Neutrophil (primary cell): ENCODE measurements at regions not wholly inside any gene's neighbourhood (a gene's known extent, or its start where the extent isn't known, plus 50 kb on each side); places are given as distances from the start of the nearest gene placed in this dataset.

ENCODE experiments used
- H3K27ac ChIP-seq: fragments of 200-600 bp; sonication (generic); 2 replicates; pipeline ENCODE4 v1.5.1; 2016; ENCODE audit warnings: mild to moderate bottlenecking, moderate library complexity
- H3K27me3 ChIP-seq: fragments of 200-600 bp; sonication (generic); 2 replicates; pipeline ENCODE4 v1.6.0; 2016; ENCODE audit warnings: mild to moderate bottlenecking
- H3K36me3 ChIP-seq: fragments of 200-600 bp; sonication (generic); 2 replicates; pipeline ENCODE4 v1.5.1; 2017
- H3K4me1 ChIP-seq, 2 experiments: fragments of 200-600 bp in 1 of 2; sonication (generic) in 1 of 2; 1 replicate in 1 of 2; 2 replicates in 1 of 2; pipeline versions ENCODE4 v1.5.1 to v1.6.1; 2013 to 2016; ENCODE audit warnings: low read depth in 1 of 2, low read length in 1 of 2, mild to moderate bottlenecking in 1 of 2, moderate library complexity in 1 of 2; ENCODE audit not compliant: control insufficient read depth in 1 of 2, insufficient read depth in 1 of 2
- H3K4me3 ChIP-seq, 2 experiments: fragments of 200-600 bp in 1 of 2; sonication (generic) in 1 of 2; 1 replicate in 1 of 2; 2 replicates in 1 of 2; pipeline ENCODE4 v1.5.1; 2013 to 2016; ENCODE audit warnings: low read depth in 1 of 2, low read length in 1 of 2, mild to moderate bottlenecking in 1 of 2, moderate library complexity in 1 of 2
- H3K9me3 ChIP-seq: fragments of 200-600 bp; sonication (generic); 2 replicates; pipeline ENCODE4 v1.5.1; 2016
- TF ChIP-seq, protein P1 (sequence below): fragments of 200-600 bp; sonication (generic); IDR thresholded peaks from 2 replicates; pipeline ENCODE4 v1.5.1; 2016; ENCODE audit warnings: antibody characterized with exemption

GRCh38 chr2:14288016-14288415 lies 344.5 kb upstream of the LRATD1 start:
- TF ChIP-seq, protein P1, sequence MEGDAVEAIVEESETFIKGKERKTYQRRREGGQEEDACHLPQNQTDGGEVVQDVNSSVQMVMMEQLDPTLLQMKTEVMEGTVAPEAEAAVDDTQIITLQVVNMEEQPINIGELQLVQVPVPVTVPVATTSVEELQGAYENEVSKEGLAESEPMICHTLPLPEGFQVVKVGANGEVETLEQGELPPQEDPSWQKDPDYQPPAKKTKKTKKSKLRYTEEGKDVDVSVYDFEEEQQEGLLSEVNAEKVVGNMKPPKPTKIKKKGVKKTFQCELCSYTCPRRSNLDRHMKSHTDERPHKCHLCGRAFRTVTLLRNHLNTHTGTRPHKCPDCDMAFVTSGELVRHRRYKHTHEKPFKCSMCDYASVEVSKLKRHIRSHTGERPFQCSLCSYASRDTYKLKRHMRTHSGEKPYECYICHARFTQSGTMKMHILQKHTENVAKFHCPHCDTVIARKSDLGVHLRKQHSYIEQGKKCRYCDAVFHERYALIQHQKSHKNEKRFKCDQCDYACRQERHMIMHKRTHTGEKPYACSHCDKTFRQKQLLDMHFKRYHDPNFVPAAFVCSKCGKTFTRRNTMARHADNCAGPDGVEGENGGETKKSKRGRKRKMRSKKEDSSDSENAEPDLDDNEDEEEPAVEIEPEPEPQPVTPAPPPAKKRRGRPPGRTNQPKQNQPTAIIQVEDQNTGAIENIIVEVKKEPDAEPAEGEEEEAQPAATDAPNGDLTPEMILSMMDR = no peak
- no peak overlapping the region for H3K27ac ChIP-seq
- H3K36me3 ChIP-seq = no peaks in the 10 kb centered on the region
- H3K9me3 ChIP-seq = no peaks in the 10 kb centered on the region
- no peak overlapping the region for H3K4me3 ChIP-seq
- no peaks in the 10 kb centered on the region for H3K4me1 ChIP-seq
- no peaks in the 10 kb centered on the region for H3K27me3 ChIP-seq

DNA sequence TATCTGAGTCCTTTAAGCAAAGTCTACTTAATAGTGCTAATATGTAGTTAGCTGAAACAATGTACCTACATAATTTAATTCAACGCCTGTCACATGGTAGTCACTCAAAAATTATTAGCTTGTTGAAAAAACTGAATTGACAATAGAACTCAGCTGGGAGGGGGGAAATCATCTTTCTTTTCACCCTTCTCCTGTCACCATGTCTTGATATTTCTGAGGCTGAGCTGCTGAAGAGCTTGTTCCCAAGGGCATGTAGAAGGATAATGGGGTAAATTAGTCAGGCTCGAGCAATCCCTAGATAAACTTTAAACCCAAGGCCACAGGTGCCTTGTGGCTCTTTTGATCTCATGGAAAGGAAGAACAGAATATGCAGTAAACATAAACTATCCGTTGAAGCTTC lies 339.6 kb upstream of the LRATD1 start:
- no peaks in the 10 kb centered on the region for H3K4me1 ChIP-seq
- TF ChIP-seq, protein P1 = no peak
- H3K27me3 ChIP-seq = no peaks in the 10 kb centered on the region
- no peak overlapping the region for H3K27ac ChIP-seq
- H3K36me3 ChIP-seq = no peaks in the 10 kb centered on the region
- H3K4me3 ChIP-seq = no peak overlapping the region
- no peaks in the 10 kb centered on the region for H3K9me3 ChIP-seq

GRCh38 chr2:14297340-14297739 lies 335.2 kb upstream of the LRATD1 start:
- TF ChIP-seq, protein P1 = no peak
- Histone ChIP-seq H3K27me3 (no peaks in the 10 kb centered on the region), H3K9me3 (no peaks in the 10 kb centered on the region), H3K27ac (no peak overlapping the region), H3K4me3 (no peak overlapping the region), H3K4me1 (no peaks in the 10 kb centered on the region), H3K36me3 (no peaks in the 10 kb centered on the region)

GRCh38 chr2:14297906-14298305 lies 334.6 kb upstream of the LRATD1 start:
- Histone ChIP-seq H3K36me3 (no peaks in the 10 kb centered on the region), H3K4me3 (no peak overlapping the region), H3K27me3 (no peaks in the 10 kb centered on the region), H3K9me3 (no peaks in the 10 kb centered on the region), H3K4me1 (no peaks in the 10 kb centered on the region), H3K27ac (no peak overlapping the region)
- TF ChIP-seq, protein P1 = no peak

DNA sequence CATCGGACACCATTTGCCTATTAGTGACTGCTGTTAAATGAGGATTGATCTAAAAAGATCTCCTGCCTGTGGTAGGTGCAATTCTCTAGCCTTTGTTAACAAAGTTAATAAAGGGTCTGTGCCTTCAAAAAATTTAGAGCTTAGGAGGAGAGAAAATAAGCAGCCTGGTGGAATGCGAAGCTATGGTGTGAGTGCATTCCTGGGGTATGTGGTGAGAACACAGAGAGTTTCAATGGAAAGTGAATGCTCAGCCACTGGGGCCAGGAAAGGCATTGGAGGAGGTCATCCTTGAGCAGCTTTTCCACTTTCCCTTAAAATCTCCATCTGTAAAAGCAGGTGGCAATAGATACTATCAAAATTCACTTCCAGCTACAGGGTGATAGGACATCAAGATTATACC lies 331.2 kb upstream of the LRATD1 start:
- Histone ChIP-seq H3K4me3 (no peak overlapping the region), H3K36me3 (no peaks in the 10 kb centered on the region), H3K27me3 (no peaks in the 10 kb centered on the region), H3K9me3 (no peaks in the 10 kb centered on the region), H3K4me1 (no peaks in the 10 kb centered on the region), H3K27ac (no peak overlapping the region)
- TF ChIP-seq, protein P1 = no peak
